HG03066 (cell line): ENCODE measurements at regions not wholly inside any gene's neighbourhood (a gene's known extent, or its start where the extent isn't known, plus 50 kb on each side); places are given as distances from the start of the nearest gene placed in this dataset.
"Not testable (repeated sequence)": the region's sequence is repeated elsewhere in the genome, so short reads cannot be mapped to it uniquely, and the experiment has no call there.

Source experiments
- ATAC-seq: cut with Tn5 transposase; IDR thresholded peaks from one replicate; pipeline ENCODE4 v1.9.1; 2021; ENCODE audit warnings: low read depth; ENCODE audit not compliant: unreplicated experiment

DNA sequence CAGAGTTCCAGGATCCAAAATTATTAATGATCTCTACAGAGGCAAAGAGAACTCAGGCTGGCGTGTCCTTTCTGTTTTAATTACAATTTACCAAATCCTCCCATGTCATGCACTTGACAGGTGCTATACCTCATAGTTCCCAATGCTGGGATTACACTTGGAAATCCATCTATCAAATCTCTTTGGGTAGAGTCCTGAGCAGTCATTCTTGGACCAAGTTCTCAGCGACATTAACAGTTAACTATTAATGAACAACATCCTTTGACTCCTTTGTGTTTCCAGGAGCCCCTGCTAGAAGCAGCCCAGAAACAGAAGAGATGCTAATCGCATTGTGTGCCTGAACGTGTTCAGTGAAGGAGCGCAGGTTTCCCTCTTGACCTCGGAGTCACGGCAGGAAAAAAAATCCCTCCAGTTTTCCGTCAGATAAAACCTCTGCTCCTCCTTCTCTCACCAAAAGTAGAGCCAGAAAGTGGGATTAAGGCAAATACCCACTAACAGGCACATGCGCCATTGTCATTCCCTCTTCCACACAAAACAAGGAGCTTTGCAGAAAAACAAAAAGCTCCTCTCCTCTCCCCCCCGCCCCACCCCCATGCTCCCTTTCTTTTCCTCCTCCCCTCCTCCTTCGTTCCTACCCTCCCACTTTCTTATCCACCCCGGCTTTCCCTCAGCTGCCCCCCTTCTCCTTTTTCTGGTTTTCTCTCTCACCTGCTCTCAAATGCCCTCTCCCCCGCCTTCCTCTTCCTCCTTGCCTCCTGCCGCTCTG is 224.7 kb downstream of the ZIC5 start:
- ATAC-seq: no peak

DNA sequence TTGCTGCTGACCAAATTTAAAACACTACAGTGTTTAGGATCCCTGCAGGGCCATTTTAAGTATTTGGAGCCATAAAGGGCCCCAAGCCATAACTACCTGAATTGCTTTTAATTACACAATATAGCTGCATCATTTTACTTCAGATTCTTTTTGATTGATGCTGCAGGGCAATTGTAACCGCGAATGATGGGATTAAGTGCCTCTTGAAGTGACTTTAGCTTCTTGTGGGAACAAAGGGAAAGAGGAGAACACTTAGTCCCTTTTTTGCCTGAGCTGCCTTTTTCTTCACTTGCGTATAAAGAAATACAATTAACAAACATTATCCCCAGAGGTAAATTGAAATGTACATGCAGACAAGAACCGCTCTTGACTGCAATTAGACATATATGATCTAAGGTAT is 228.5 kb downstream of the ZIC5 start:
- no peak for ATAC-seq

DNA sequence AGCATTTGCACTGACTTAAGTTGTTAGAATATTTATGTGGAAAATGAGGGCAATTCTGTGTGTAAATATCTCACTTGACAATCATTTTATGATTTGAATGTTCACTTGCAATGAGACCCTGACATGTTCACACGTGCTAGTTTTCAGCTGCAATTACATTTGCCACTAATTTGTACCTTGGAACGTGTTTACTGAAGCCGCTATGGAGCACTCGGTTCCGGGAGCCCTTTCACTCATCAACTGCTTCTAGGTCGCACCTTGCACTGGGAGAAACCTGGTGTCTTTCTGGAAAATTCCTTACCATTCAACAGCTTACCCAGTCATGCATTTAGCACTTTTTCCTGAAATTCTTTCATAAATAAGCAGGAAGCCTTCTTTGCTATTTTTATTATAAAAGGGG is 229.6 kb downstream of the ZIC5 start:
- ATAC-seq: no peak

DNA sequence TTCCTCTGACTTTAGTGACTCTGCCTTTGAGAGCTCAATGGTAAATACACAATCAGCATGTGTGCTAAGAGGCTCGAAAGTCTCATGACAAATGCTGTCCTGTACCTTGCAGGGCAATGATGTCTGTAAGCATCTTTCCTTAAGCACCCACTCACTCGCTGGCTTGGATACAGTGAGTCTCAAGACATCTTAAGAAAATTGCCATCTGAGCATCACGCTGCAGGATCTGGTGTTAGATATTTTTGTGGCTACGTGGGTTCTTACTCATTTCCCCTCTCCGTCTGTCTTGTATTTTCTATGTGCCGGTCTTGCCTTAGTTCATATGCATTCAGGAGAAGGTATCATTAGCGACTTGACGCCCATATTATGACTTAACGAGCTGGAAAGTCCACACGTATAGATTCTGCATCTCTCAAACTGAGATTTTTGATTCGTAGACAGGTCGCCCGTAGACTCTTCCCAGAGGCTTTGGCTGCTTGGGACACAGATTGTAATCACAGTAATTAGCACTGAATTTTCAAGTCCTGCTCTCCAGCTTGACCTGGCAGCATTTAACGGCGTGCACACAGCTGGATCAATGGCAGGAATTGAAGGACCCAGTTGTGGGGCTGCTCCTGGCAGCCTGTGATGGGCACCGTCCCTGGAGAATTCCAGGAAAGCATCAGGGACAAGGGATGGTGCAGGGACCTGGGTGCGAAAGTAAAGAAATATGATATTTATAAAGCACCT is 231.2 kb downstream of the ZIC5 start:
- no peak for ATAC-seq

DNA sequence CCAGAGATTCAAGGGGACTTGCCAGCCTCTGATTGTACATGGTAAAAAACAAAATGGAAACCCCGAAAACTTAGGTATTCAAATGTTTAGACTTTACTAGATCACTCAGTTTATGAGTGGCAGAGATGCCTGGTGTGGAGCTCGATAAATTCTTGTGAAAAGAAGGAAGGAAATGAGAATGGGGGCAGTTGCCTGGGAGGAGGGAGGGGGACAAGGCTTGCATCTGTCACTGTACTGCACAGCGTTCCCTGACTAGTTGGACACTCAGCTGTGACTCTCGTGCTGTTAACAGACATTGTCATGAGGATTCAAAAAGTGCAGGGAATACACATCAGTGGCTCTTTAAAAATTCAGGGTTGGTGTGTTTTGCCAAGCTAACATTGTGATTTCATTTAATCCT is 232.9 kb downstream of the ZIC5 start:
- no peak for ATAC-seq

DNA sequence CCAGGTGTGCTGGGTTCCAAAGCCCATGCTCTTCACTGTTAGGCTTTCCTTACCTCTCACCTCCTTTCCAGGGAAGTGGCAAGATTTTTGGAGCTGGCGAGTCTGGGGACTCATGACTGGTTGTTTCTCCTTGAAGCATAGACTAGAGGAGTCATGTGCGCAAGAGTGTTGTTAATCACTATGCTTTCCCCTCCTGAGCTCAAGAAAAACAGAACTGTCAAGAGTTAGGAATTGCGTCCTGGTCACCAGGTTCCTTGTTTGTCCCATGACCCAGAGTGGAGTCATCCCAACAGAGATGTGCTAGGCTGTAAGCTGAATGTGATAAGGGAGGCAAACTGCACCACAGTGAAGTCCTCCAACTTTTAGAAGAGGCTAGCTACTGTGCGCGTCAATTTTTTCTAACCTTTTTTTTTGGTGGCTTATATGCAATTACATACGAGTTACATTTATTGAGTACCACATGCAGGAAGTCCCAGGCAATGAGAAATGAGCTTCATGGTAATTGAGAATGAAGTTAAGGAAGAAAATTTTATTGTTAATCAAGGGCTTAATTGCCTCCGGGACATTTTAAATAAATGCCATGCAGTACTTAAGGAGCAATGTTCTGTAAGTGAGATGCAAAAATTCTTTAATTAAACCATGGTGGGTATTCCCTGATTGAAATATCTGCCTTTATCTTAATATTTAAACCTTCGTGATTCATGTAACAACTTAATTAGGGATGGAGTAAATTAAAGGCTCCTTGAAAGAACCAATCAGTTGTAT is 233.9 kb downstream of the ZIC5 start:
- ATAC-seq: no peak

DNA sequence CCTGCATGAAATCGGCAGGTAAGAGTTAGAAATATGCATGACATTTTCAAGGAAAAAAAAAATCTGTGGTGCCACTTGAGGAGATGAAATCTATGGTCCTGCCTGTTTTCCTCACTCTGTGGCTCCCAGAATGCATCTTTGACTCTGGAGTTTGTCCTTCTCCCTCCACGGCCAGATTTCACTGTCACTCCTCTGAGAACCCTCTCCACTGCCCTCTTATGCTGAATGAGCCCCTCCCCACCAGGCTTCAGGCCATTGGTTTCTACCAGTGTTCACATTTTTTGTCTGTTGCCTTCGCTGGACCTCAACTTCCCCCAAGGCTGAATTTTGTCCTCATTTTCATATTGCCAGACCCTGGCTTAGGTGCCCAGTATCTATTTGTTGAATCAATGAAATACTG is 235.0 kb downstream of the ZIC5 start:
- ATAC-seq: no peak

DNA sequence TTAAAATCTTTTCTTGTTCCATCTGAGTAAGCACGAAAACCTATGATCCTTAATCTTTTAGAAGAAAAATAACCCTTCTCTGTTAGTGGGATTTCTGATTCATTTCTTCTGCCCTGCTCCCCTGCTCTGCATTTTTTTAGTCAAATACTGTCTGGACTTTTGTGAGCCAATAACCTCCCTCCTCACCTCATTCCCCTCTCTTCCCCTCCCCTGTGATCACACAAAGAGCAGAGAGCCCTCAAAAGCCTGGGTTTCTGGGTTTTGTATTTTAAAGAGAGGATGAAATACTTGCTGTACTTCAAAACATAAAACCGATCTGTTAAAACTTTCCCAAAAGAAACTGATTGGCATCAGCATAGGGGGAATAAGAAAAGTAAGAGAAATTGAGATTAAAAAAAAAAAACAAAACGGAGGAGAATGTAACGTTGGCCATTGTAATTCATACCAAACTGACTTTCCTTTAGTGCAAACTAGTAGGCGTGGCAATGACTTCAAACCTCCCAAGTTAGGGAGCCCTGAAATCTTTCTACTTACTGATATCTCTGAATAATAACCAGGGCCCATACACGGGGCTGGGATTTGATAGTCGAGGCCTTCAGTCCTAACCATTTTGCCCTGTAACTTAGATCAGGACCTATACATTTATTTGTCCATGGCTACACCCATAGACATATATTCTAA is 232.9 kb downstream of the TM9SF2 start:
- ATAC-seq: no peak

DNA sequence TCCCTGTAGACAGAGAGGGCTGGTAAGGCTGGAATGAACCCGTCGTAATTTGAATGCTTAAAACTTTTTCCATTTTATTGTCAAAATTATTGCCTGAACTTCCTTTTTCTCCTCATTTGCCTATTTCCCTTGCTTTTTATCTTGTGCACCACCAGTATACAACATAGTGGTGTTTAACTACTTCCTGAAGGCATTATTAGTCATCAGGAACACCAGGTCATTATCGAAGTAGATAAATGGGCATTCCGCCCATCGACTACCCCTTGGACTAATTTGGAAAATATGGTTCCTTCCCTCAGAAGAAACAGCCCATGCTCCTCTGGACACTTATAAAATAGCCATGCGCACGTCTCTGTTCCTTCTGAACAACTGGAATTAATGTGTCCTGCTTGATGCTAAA is 232.1 kb downstream of the TM9SF2 start:
- ATAC-seq: no peak

DNA sequence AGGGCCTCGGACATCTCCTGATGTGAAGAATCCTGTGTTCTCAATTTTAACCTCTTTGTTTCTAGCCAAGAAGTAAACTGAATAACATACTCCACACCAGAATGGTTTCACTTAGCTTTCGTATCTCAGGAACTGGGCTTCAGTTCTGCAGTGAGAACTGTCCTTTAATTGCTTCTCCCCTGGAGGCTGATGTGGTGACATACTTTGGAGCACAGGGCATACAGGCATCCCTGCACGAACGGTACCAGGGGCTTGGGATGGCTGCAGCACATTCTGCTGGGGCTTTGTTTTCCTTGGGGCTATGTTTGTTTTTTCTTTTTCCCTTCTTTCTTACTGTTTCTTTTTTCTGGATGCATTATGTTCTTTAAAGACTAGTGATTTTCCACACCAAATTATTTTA is 230.5 kb downstream of the TM9SF2 start:
- no peak for ATAC-seq

DNA sequence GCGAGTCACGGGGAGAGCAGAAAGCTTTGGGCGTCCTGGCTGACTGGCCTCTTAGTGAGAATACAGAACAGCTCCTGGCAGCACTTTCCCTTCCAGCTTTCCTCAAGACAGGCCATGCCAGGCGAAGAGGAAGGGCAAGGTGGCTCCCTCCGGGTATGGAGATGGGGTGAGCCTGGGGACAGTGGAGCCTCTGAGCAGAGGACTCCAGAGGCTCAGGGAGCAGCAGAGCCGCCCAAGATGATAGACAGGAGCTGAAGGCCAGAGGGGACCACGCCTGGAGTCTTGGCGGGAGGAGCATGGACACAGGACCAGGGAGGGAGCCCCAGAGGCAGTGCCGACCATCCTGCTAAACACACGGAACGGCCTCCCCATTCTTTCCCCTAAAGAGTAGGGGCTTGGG is 229.1 kb downstream of the TM9SF2 start:
- no peak for ATAC-seq

DNA sequence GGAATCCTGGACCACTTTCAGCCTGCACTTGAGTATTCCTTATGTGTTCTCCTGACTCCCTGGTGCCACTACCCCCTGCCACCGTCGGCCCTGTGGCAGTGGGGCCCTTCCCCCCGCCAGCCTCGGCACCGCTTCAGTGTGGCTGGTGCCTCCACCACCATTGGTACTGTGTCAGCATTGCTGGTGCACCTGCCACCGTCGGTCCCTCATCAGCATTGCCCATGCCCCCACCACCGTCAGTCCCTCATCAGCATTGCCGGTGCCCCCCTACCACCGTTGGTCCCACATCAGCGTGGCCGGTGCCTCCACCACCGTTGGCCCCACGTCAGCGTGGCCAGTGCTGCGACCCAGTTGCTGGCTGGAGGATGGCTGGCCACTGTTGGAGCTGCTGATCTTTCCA is 228.5 kb downstream of the TM9SF2 start:
- ATAC-seq: no peak

DNA sequence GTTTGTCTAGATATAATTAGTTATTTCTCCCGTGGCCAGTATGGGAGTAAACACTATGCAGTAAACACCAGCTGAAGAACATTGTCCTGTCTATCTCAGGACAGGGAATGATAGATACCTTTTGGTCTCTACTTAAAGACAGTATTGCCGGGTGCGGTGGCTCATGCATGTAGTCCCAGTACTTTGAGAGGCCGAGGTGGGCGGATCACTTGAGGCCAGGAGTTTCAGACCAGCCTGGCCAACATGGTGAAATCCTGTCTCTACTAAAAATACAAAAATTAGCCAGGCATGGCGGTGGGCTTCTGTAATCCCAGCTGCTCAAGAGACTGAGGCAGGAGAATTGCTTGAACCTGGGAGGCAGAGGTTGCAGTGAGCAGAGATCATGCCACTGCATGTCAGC is 226.4 kb downstream of the TM9SF2 start:
- ATAC-seq: not testable (repeated sequence)

DNA sequence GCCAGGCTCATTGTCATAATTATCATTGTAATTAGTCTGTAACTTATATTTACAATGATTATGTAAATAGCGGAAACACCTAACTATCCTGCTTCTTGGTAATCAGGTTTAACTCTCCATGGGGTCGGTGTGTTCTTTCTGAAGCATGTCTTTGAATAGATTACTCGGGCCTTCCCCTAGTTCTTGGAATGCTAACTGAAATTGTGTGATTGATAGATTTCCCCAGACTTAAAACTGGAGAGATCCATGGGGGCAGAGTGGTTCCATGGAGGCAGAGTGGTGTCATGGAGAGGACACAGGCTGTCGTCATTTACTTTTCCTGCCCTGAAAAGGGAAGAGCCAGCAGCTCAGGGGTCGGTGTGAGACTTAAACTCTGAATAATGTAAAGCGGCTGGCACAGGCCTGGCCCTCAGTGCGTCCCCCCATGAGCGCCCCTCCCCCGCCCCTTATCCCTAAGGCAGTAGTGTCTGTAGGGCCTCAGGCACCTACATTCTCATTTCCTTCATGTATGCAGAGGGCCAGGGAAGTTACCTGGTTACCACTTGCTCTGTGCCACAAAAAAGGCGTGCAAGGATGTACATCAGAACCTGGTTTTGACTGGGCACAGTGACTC is 225.1 kb downstream of the TM9SF2 start:
- no peak for ATAC-seq

DNA sequence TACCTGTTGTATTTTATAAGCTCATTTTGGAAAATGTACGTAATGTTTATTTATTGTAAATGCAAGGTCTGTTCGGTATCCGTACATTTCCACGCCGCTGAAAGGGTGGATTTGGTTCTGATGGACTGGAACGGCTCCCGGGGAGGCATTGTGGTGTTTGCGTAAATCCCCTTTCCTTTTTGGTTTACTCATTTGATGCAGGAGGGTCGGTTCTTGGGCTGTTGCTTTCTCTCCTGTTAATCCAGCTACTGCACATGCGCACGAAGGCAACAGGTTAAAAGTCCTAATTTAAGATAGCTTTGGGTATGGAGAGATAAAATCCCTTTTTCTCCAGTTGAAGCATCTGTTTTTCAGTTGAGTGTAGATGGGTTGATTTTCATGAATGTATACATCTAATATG is 224.4 kb downstream of the TM9SF2 start:
- ATAC-seq: no peak

DNA sequence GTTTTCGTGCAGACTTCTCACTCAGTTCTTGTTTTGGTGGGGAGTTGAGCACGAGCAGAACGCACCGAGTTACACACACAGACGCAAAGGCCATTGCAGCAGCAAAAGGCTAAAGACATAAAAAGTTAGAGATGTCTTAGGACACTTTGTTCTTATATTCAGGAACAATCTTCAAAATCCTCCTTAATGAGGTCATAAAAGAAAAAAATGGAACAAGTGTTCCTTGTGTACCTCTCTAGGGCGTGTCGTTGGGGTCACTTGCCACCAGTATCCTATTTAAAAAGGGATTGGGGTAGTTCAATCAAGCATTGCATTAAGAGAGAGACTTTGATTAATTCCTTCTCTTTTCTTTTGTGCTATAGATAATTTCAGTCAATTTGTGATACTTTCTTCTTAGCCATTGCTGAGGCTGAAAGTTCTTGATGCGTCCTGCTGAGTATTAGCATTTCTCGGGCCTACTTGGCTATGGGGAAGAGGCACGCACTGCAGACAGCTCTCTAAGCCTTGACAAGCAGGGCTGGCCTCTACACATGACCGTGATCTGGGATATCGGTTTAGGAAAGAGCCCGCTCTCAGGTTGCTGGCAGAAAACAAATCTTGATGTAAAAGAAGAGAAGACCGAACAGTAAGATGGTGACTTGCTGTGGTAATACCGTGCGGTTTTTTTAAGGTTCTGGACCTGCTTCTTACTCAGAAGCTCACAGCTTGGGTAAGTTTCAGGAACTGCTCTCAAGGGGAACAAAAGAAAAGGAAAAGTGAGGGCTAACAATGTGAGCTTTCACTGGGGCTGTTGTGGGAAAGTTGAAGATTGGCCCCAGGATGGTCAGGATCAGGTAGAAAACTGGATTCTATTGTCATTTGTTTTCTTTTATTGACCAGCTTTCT is 223.6 kb downstream of the TM9SF2 start:
- ATAC-seq: no peak

DNA sequence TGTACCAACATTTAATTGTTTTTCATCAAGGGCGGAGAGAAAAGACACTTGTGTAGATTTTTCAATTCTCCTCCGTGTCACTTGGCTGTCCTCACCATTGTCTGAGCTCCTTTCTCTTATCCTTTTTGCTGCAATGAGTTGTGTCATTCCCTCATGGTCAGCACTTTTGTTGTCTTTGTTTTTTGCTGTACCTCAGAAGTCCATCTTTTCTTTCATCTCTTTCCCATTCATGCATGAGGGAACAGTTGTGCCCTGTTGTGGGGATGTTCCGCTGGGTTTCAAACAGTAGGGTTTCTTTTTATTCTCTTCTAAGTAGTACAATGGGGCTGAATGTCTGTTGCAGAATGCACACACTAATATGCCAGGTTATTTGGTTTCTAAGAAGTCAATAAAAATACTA is 222.6 kb downstream of the TM9SF2 start:
- no peak for ATAC-seq

DNA sequence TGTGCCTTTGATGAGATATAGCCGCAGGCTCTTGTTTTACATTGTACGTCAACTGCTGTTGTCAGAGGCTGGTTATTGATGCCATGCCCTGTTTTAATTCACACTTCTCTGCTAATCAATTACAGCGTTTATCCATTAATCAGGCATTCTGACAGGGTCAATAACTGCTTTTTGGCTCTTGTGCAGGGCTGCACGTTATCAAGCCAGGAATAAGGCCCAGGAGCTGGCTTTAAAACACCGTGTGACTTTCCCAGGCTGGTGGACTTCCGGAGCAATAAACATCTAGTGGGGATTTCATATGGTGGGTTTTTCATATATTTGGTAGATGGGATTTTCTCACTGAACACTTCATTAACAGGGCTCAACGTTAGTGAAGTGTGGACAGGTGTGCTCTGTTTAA is 221.7 kb downstream of the TM9SF2 start:
- no peak for ATAC-seq

DNA sequence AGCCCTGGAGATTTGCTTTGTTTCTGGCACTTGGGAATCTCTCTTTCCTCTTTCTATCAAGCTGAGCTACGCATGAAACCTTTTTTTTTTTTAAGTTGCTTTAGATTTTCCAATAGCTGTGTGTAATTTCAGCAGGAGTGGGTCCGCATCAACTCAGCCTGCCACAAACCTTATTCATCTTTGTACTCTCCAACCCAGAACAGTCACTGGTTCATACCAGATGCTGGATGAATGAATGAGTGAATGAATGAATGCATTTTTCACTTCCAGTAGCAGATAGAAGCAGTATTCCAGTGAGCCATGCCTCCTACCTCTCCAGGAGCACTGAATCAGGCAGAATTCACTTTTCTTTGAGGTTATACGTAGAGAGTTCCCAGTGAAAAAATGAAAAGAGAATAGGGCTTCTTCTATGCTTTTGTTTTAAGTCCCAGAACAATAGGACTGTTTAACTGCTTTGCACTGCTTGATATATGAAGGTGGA is 221.1 kb downstream of the TM9SF2 start:
- no peak for ATAC-seq
